H9 (cell line): ENCODE measurements at regions not wholly inside any gene's neighbourhood (a gene's known extent, or its start where the extent isn't known, plus 50 kb on each side); places are given as distances from the start of the nearest gene placed in this dataset.

Experiments used
- DNase-seq: peaks from one replicate; pipeline ENCODE4 v3.0.0-alpha.2; 2017
- H2AFZ ChIP-seq: one replicate; pipeline ENCODE4 v1.6.1; 2013; ENCODE audit warnings: mild to moderate bottlenecking, low read length, control low read depth, moderate library complexity
- H2AK5ac ChIP-seq: 2 replicates; pipeline ENCODE4 v1.6.1; 2013; ENCODE audit warnings: low read length, control low read depth, mixed read lengths; ENCODE audit not compliant: insufficient read length
- H2BK120ac ChIP-seq: one replicate; pipeline ENCODE4 v1.6.1; 2013; ENCODE audit warnings: low read depth, mild to moderate bottlenecking, low read length, control low read depth, inconsistent platforms; ENCODE audit not compliant: poor library complexity, severe bottlenecking
- H2BK12ac ChIP-seq: 2 replicates; pipeline ENCODE4 v1.6.1; 2013; ENCODE audit warnings: low read length, control low read depth, mixed read lengths, low read depth; ENCODE audit not compliant: insufficient read length
- H2BK15ac ChIP-seq: 2 replicates; pipeline ENCODE4 v1.6.1; 2013; ENCODE audit warnings: low read depth, low read length, control low read depth
- H2BK20ac ChIP-seq: one replicate; pipeline ENCODE4 v1.6.1; 2013; ENCODE audit warnings: low read depth, mild to moderate bottlenecking, low read length, control low read depth, inconsistent platforms; ENCODE audit not compliant: poor library complexity, severe bottlenecking
- H2BK5ac ChIP-seq: 2 replicates; pipeline ENCODE4 v1.6.1; 2013; ENCODE audit warnings: low read length, control low read depth, mixed read lengths; ENCODE audit not compliant: insufficient read length
- H3K14ac ChIP-seq: 2 replicates; pipeline ENCODE4 v1.6.1; 2013; ENCODE audit warnings: low read length, control low read depth; ENCODE audit not compliant: insufficient read depth
- H3K18ac ChIP-seq: 2 replicates; pipeline ENCODE4 v1.6.1; 2013; ENCODE audit warnings: low read depth, mild to moderate bottlenecking, mixed read lengths, low read length, control low read depth; ENCODE audit not compliant: insufficient read length
- H3K23ac ChIP-seq: 2 replicates; pipeline ENCODE4 v1.6.1; 2013; ENCODE audit warnings: low read length, control low read depth, mixed read lengths, low read depth; ENCODE audit not compliant: insufficient read length
- H3K23me2 ChIP-seq: 2 replicates; pipeline ENCODE4 v1.6.1; 2013; ENCODE audit warnings: low read depth, mild to moderate bottlenecking, mixed read lengths, low read length, control low read depth; ENCODE audit not compliant: insufficient read length, poor library complexity, severe bottlenecking
- H3K27ac ChIP-seq: 2 replicates; pipeline ENCODE4 v1.5.1; 2013; ENCODE audit warnings: low read length, control low read depth, mixed read lengths, low read depth; ENCODE audit not compliant: insufficient read length
- H3K27me3 ChIP-seq: 2 replicates; pipeline ENCODE4 v1.6.1; 2013; ENCODE audit warnings: low read length, control low read depth, inconsistent platforms; ENCODE audit not compliant: insufficient read depth
- H3K4ac ChIP-seq: 2 replicates; pipeline ENCODE4 v1.6.1; 2013; ENCODE audit warnings: low read depth, mild to moderate bottlenecking, control low read depth, inconsistent platforms, low read length, moderate library complexity
- H3K4me1 ChIP-seq: 2 replicates; pipeline ENCODE4 v1.6.1; 2013; ENCODE audit warnings: low read length, control low read depth, inconsistent platforms; ENCODE audit not compliant: insufficient read depth
- H3K4me2 ChIP-seq: 2 replicates; pipeline ENCODE4 v1.6.1; 2013; ENCODE audit warnings: low read length, control low read depth, mixed read lengths; ENCODE audit not compliant: insufficient read length, insufficient read depth
- H3K56ac ChIP-seq: 2 replicates; pipeline ENCODE4 v1.6.1; 2013; ENCODE audit warnings: low read depth, mild to moderate bottlenecking, mixed read lengths, low read length, control low read depth; ENCODE audit not compliant: insufficient read length
- H3K79me1 ChIP-seq: 2 replicates; pipeline ENCODE4 v1.6.1; 2013; ENCODE audit warnings: low read depth, mild to moderate bottlenecking, moderate library complexity, low read length, control low read depth, inconsistent platforms; ENCODE audit not compliant: insufficient read depth, poor library complexity, severe bottlenecking
- H3K79me2 ChIP-seq: 2 replicates; pipeline ENCODE4 v1.6.1; 2013; ENCODE audit warnings: low read length, control low read depth, inconsistent platforms; ENCODE audit not compliant: insufficient read depth
- H3K9ac ChIP-seq: 2 replicates; pipeline ENCODE4 v1.6.1; 2013; ENCODE audit warnings: low read length, control low read depth, mixed read lengths; ENCODE audit not compliant: insufficient read length; ENCODE audit errors: extremely low read depth
- H3K9me3 ChIP-seq: one replicate; pipeline ENCODE4 v1.6.1; 2013; ENCODE audit warnings: low read depth, low read length, inconsistent platforms; ENCODE audit not compliant: control insufficient read depth
- H3T11ph ChIP-seq: one replicate; pipeline ENCODE4 v1.6.1; 2013; ENCODE audit warnings: mild to moderate bottlenecking, low read length, control low read depth, inconsistent platforms
- H4K20me1 ChIP-seq: one replicate; pipeline ENCODE4 v1.6.1; 2013; ENCODE audit not compliant: control insufficient read depth, insufficient read length, insufficient read depth
- H4K5ac ChIP-seq: 2 replicates; pipeline ENCODE4 v1.6.1; 2013; ENCODE audit warnings: low read depth, mild to moderate bottlenecking, mixed read lengths, low read length, control low read depth; ENCODE audit not compliant: insufficient read length
- H4K8ac ChIP-seq: replicated peaks from 2 replicates; pipeline ENCODE4 v1.6.1; 2013; ENCODE audit warnings: low read length, control low read depth, mixed read lengths, low read depth; ENCODE audit not compliant: insufficient read length
- H4K91ac ChIP-seq: 2 replicates; pipeline ENCODE4 v1.6.1; 2013; ENCODE audit warnings: low read depth, mild to moderate bottlenecking, moderate library complexity, mixed read lengths, low read length, control low read depth; ENCODE audit not compliant: insufficient read length
- H3K27ac Mint-ChIP-seq, 3 experiments: 2 replicates in 2 of 3; 3 replicates in 1 of 3; pipeline ENCODE4 v1.8.0; 2020 to 2021; ENCODE audit warnings: mixed read lengths in 3 of 3, mild to moderate bottlenecking in 1 of 3, moderate library complexity in 1 of 3
- H3K27me3 Mint-ChIP-seq: 2 replicates; pipeline ENCODE4 v1.8.0; 2021; ENCODE audit warnings: low read depth, mild to moderate bottlenecking, moderate library complexity, mixed read lengths
- H3K36me3 Mint-ChIP-seq, 3 experiments: 2 replicates in 2 of 3; 3 replicates in 1 of 3; pipeline ENCODE4 v1.8.0; 2020 to 2021; ENCODE audit warnings: low read depth in 3 of 3, mixed read lengths in 3 of 3; ENCODE audit not compliant: insufficient read depth in 1 of 3
- H3K4me1 Mint-ChIP-seq, 2 experiments: 2 replicates each; pipeline ENCODE4 v1.8.0; 2020; ENCODE audit warnings: mixed read lengths in 2 of 2
- H3K4me3 Mint-ChIP-seq, 2 experiments: 2 replicates in 1 of 2; 3 replicates in 1 of 2; pipeline ENCODE4 v1.8.0; 2020 to 2021; ENCODE audit warnings: mild to moderate bottlenecking in 2 of 2, mixed read lengths in 2 of 2, moderate library complexity in 1 of 2
- H3K9me3 Mint-ChIP-seq, 2 experiments: 2 replicates in 1 of 2; 3 replicates in 1 of 2; pipeline ENCODE4 v1.8.0; 2020; ENCODE audit warnings: mild to moderate bottlenecking in 2 of 2, mixed read lengths in 2 of 2, moderate library complexity in 1 of 2
- CTCF ChIP-seq: fragments of 200-600 bp; sonication (generic); conservative IDR thresholded peaks from 3 replicates; pipeline ENCODE4 v1.8.0; 2021; ENCODE audit warnings: antibody characterized with exemption, mild to moderate bottlenecking
- WGBS: extraction: QIAGEN DNeasy Blood & Tissue Kit; methylation state at CpG from one replicate; pipeline ENCODE4 v1.1.7; 2013; ENCODE audit warnings: missing lambda C conversion rate, low lambda C conversion rate, mixed read lengths; ENCODE audit not compliant: insufficient read length; ENCODE audit errors: extremely low coverage; 5-methylcytosine and 5-hydroxymethylcytosine counted together

DNA sequence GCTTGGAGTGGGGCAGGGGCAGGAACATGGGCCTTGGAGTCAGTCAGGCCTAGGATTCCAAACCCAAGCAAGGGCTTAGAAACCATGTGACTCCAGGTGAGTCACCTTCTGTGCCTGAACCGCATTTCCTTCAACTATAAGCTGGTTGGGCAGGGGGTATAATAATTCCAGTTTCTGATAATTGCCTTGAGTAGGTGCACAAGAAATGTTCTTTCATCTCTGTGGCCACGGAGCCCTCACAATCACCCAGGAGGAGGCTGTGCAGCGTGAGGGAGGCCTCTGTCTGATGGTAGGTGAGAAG is 112.1 kb upstream of the HAAO start:
- Histone ChIP-seq H3K18ac (no peak overlapping the region), H3K56ac (no peak overlapping the region), H3K79me2 (no peaks in the 10 kb centered on the region), H2AFZ (no peak overlapping the region), H3K27ac (no peak overlapping the region), H3K4ac (no peak overlapping the region), H2BK120ac (no peak overlapping the region), H3K4me2 (no peak overlapping the region), H3K4me1 (peaks cover 1% of the 10 kb centered on the region; the same call in 1 of the 2 replicates), H2BK20ac (no peak overlapping the region), H3K27me3 (no peaks in the 10 kb centered on the region), H4K8ac (no peak overlapping the region), H2BK15ac (no peak overlapping the region), H4K91ac (no peak overlapping the region), H3K79me1 (no peaks in the 10 kb centered on the region), H3K23me2 (no peaks in the 10 kb centered on the region), H2AK5ac (no peak overlapping the region), H3K23ac (no peak overlapping the region), H3T11ph (no peak overlapping the region), H4K5ac (no peak overlapping the region), H3K14ac (no peak overlapping the region), H3K9ac (no peak overlapping the region), H3K9me3 (no peaks in the 10 kb centered on the region), H4K20me1 (no peaks in the 10 kb centered on the region), H2BK5ac (no peak overlapping the region), H2BK12ac (no peak overlapping the region)
- no peak overlapping the region; a peak in 1 of 7 replicates for H3K27ac Mint-ChIP-seq
- no peaks in the 10 kb centered on the region for H3K9me3 Mint-ChIP-seq
- peaks cover 19 to 26% of the 10 kb centered on the region in 2 experiments for H3K4me1 Mint-ChIP-seq
- no peak for DNase-seq
- no peaks in the 10 kb centered on the region for H3K36me3 Mint-ChIP-seq
- no peak for TF ChIP-seq CTCF
- H3K4me3 Mint-ChIP-seq, result no peak overlapping the region
- H3K27me3 Mint-ChIP-seq, result peaks cover 7% of the 10 kb centered on the region
- no CpG with 5 or more reads among the region's 3 CpGs for WGBS
